ENCODE measurements at regions not wholly inside any gene's neighbourhood (a gene's known extent, or its start where the extent isn't known, plus 50 kb on each side); places are given as distances from the start of the nearest gene placed in this dataset.
A peak's percentile ranks its signal among the peaks of the same experiment; 100 is the strongest.

DNA sequence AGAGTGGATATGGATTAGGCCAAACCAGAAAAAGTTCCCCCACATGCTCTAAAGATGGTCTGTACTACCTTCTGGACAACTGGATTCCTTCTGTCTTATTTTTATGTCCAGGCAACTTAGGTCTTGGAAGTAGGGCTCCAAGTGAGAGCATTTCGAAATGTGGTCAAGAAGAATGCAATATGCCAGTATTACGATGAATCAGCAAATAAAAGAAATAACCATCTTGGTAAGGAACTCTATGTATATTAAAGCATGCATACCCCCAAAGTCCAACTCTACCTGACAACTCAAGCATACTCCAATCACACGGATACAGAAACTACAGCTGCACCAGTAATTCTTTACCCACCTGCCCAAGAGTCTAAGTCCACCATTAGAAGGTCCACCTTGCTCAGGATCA lies 234.5 kb downstream of the HNRNPD start:
- no peak for ATAC-seq
- in situ Hi-C loops (cut with MboI), result no loop called here
- H3K79me2 ChIP-seq (ENCODE audit: control insufficient read depth, insufficient read depth, low read length), result no peaks in the 10 kb centered on the region
- H4K20me1 ChIP-seq (ENCODE audit: control insufficient read depth, insufficient read depth), result no peaks in the 10 kb centered on the region
- SMC1A ChIA-PET (ENCODE audit: uncharacterized antibody, unreplicated experiment), result no interaction called here
- RAD21 ChIA-PET (ENCODE audit: unreplicated experiment), result no interaction called here
- CTCF ChIA-PET, result interaction anchor here (1.1 kb wide), 1 partner anchor 672 kb away, joined by 3 read pairs; no protein-coding TSS in a partner anchor
- intact Hi-C loops (cut with micrococcal nuclease; ENCODE audit: unreplicated experiment), result no loop called here
- no peaks in the 10 kb centered on the region for H3K36me3 ChIP-seq (ENCODE audit: control insufficient read depth in 2 of 2, insufficient read depth in 2 of 2, low read length in 1 of 2)
- no peak overlapping the region for H3K9ac ChIP-seq (ENCODE audit: control insufficient read depth, insufficient read depth, low read length)
- H3K4me1 ChIP-seq (ENCODE audit: control insufficient read depth, insufficient read depth, low read length), result no peaks in the 10 kb centered on the region
- H3K4me3 ChIP-seq, result no peak overlapping the region
- FAIRE-seq, result no peak
- TF ChIP-seq NBN (IDR thresholded peaks at IDR 0.05), result no peak
- TF ChIP-seq ESRRA (IDR thresholded peaks at IDR 0.05; ENCODE audit: low read length), result no peak
- TF ChIP-seq SMAD1 (IDR thresholded peaks at IDR 0.05; ENCODE audit: low read depth, partially characterized antibody), result no peak
- no peak overlapping the region for H3K4me2 ChIP-seq (ENCODE audit: control insufficient read depth, insufficient read depth)
- no TSS peak for BruUV-seq (replicated peaks)
- POLR2A ChIA-PET, result no interaction called here
- no peak overlapping the region for H3K27ac ChIP-seq (ENCODE audit: control insufficient read depth, insufficient read depth)
- DNase-seq (ENCODE audit: low read depth, low spot score), result no peak
- 13% methylated on average over 3 of the region's 3 CpGs for WGBS (ENCODE audit: insufficient coverage, insufficient replicate concordance, low lambda C conversion rate, missing lambda C conversion rate)
- no peaks in the 10 kb centered on the region for H3K27me3 ChIP-seq (replicated peaks in 1 of 2; ENCODE audit: control insufficient read depth in 2 of 2, insufficient read depth in 2 of 2, low read length in 1 of 2)
- no peak overlapping the region for H2AFZ ChIP-seq (ENCODE audit: control insufficient read depth, low read depth, low read length)
- H3K9me3 ChIP-seq (replicated peaks; ENCODE audit: control insufficient read depth, insufficient read depth, low read length), result no peaks in the 10 kb centered on the region

- no peaks in the 10 kb centered on the region for H3K79me2 ChIP-seq (ENCODE audit: control insufficient read depth, insufficient read depth, low read length)
- ChIA-PET CTCF (interaction anchor here (1.1 kb wide), 1 partner anchor 671 kb away, joined by 3 read pairs; no protein-coding TSS in a partner anchor), SMC1A (ENCODE audit: uncharacterized antibody, unreplicated experiment) (no interaction called here), RAD21 (ENCODE audit: unreplicated experiment) (no interaction called here), POLR2A (no interaction called here)
- no peak overlapping the region for H3K4me3 ChIP-seq
- intact Hi-C loops (cut with micrococcal nuclease; ENCODE audit: unreplicated experiment), result no loop called here
- FAIRE-seq (no peak), ATAC-seq (no peak), DNase-seq (ENCODE audit: low read depth, low spot score) (no peak)
- in situ Hi-C loops (cut with MboI), result no loop called here
- TF ChIP-seq USF1 (IDR thresholded peaks at IDR 0.05; ENCODE audit: borderline replicate concordance, extremely low read length, insufficient read depth, low read depth, low read length) (peak; percentile 13), RCOR1 (conservative IDR thresholded peaks at IDR 0.05; ENCODE audit: low read depth, low read length) (no peak)
- H3K4me1 ChIP-seq (ENCODE audit: control insufficient read depth, insufficient read depth, low read length), result no peaks in the 10 kb centered on the region
- no peaks in the 10 kb centered on the region for H4K20me1 ChIP-seq (ENCODE audit: control insufficient read depth, insufficient read depth)
- H3K9ac ChIP-seq (ENCODE audit: control insufficient read depth, insufficient read depth, low read length), result no peak overlapping the region
- no peak overlapping the region for H3K4me2 ChIP-seq (ENCODE audit: control insufficient read depth, insufficient read depth)
- no peaks in the 10 kb centered on the region for H3K9me3 ChIP-seq (replicated peaks; ENCODE audit: control insufficient read depth, insufficient read depth, low read length)
- BruUV-seq (replicated peaks), result no TSS peak
- no peaks in the 10 kb centered on the region; a peak in 1 of 4 replicates for H3K27me3 ChIP-seq (replicated peaks in 1 of 2; ENCODE audit: control insufficient read depth in 2 of 2, insufficient read depth in 2 of 2, low read length in 1 of 2)
- no peak overlapping the region for H3K27ac ChIP-seq (ENCODE audit: control insufficient read depth, insufficient read depth)
- no peaks in the 10 kb centered on the region for H3K36me3 ChIP-seq (ENCODE audit: control insufficient read depth in 2 of 2, insufficient read depth in 2 of 2, low read length in 1 of 2)
- 2% methylated on average over 4 of the region's 4 CpGs for WGBS (ENCODE audit: insufficient coverage, insufficient replicate concordance, low lambda C conversion rate, missing lambda C conversion rate)
- H2AFZ ChIP-seq (ENCODE audit: control insufficient read depth, low read depth, low read length), result no peak overlapping the region
Observed at GRCh38 chr4:82138374-82138773, 235.4 kb downstream of the HNRNPD start.

All from GM12878 (cell line).